Prostate gland (tissue), 2 donors: ENCODE measurements at regions not wholly inside any gene's neighbourhood (a gene's known extent, or its start where the extent isn't known, plus 50 kb on each side); places are given as distances from the start of the nearest gene placed in this dataset.

ENCODE experiments used
- DNase-seq: peaks from one replicate; pipeline ENCODE4 v3.0.0-alpha.2; 2019; ENCODE audit warnings: low spot score
- H3K27ac ChIP-seq, 2 donors: fragments of 200-600 bp; sonication (generic); 2 replicates each; pipeline ENCODE4 v1.5.1; 2017 to 2019
- H3K27me3 ChIP-seq: fragments of 200-600 bp; sonication (generic); replicated peaks from 2 replicates; pipeline ENCODE4 v1.5.1; 2019; ENCODE audit not compliant: insufficient read depth
- H3K36me3 ChIP-seq, 2 donors: fragments of 200-600 bp; sonication (generic); 1 replicate in 1 of 2; 2 replicates in 1 of 2; pipeline versions ENCODE4 v1.5.1 to v1.8.1; 2017 to 2019
- H3K4me1 ChIP-seq: fragments of 200-600 bp; sonication (generic); replicated peaks from 2 replicates; pipeline ENCODE4 v1.5.1; 2019
- H3K4me3 ChIP-seq, 2 donors: fragments of 200-600 bp; sonication (generic); 2 replicates each; pipeline ENCODE4 v1.5.1; 2017 to 2019
- H3K9me3 ChIP-seq: fragments of 200-600 bp; sonication (generic); 2 replicates; pipeline ENCODE4 v1.5.1; 2017
- CTCF ChIP-seq, 4 experiments: fragments of 200-600 bp in 2 of 4; fragments of 450-650 bp in 2 of 4; sonication (generic) in 2 of 4; IDR thresholded peaks; 1 replicate in 3 of 4; 2 replicates in 1 of 4; pipeline ENCODE4 v1.5.1; 2016 to 2019; ENCODE audit warnings: antibody characterized with exemption in 4 of 4, mild to moderate bottlenecking in 2 of 4, moderate library complexity in 2 of 4
- POLR2A ChIP-seq: fragments of 450-650 bp; IDR thresholded peaks from one replicate; pipeline ENCODE4 v1.6.1; 2016; ENCODE audit warnings: antibody characterized with exemption, mild to moderate bottlenecking
- POLR2AphosphoS5 ChIP-seq: sonication (generic); formaldehyde crosslinking; IDR thresholded peaks from one replicate; pipeline ENCODE4 v1.6.1; 2017; ENCODE audit warnings: antibody characterized with exemption
- WGBS: methylation state at CpG from one replicate; pipeline ENCODE4 v1.1.5; 2018; 5-methylcytosine and 5-hydroxymethylcytosine counted together
- intact Hi-C: fragments of 100-400 bp; cut with DNase I; formaldehyde crosslinking; loops from one replicate; pipeline ENCODE4 v1.14.2; 2022

- no peaks in the 10 kb centered on the region for H3K9me3 ChIP-seq
- H3K27ac ChIP-seq = no peak overlapping the region
- intact Hi-C loops = no loop called here
- no peak for TF ChIP-seq CTCF (IDR thresholded peaks at IDR 0.05)
- TF ChIP-seq POLR2AphosphoS5 = no peak
- TF ChIP-seq POLR2A = no peak
- H3K27me3 ChIP-seq = no peaks in the 10 kb centered on the region
- WGBS = 61% methylated on average over 1 of the region's 1 CpG
- no peaks in the 10 kb centered on the region for H3K36me3 ChIP-seq
- DNase-seq = no peak
- no peaks in the 10 kb centered on the region for H3K4me1 ChIP-seq
- no peak overlapping the region for H3K4me3 ChIP-seq
Observed at GRCh38 chr1:83766241-83766691, 232.7 kb downstream of the TTLL7 start.

GRCh38 chr1:83765125-83765524, 233.8 kb downstream of the TTLL7 start:
- intact Hi-C loops = no loop called here
- Histone ChIP-seq H3K9me3 (no peaks in the 10 kb centered on the region), H3K27me3 (no peaks in the 10 kb centered on the region), H3K36me3 (no peaks in the 10 kb centered on the region), H3K4me3 (no peak overlapping the region), H3K27ac (no peak overlapping the region), H3K4me1 (no peaks in the 10 kb centered on the region)
- DNase-seq = no peak
- no peak for TF ChIP-seq POLR2A
- no peak for TF ChIP-seq POLR2AphosphoS5
- TF ChIP-seq CTCF (IDR thresholded peaks at IDR 0.05) = no peak
- 46% methylated on average over 3 of the region's 3 CpGs for WGBS

GRCh38 chr1:83764209-83764608, 234.7 kb downstream of the TTLL7 start:
- Histone ChIP-seq H3K4me1 (no peaks in the 10 kb centered on the region), H3K9me3 (no peaks in the 10 kb centered on the region), H3K4me3 (no peak overlapping the region), H3K36me3 (no peaks in the 10 kb centered on the region), H3K27me3 (no peaks in the 10 kb centered on the region), H3K27ac (no peak overlapping the region)
- TF ChIP-seq POLR2AphosphoS5 (no peak), CTCF (IDR thresholded peaks at IDR 0.05) (no peak), POLR2A (no peak)
- 72% methylated on average over 2 of the region's 2 CpGs for WGBS
- no peak for DNase-seq
- intact Hi-C loops = no loop called here

- Histone ChIP-seq H3K4me3 (no peak overlapping the region), H3K4me1 (no peaks in the 10 kb centered on the region), H3K27ac (no peak overlapping the region), H3K9me3 (no peaks in the 10 kb centered on the region), H3K36me3 (no peaks in the 10 kb centered on the region), H3K27me3 (no peaks in the 10 kb centered on the region)
- intact Hi-C loops = no loop called here
- TF ChIP-seq POLR2A = no peak
- no peak for TF ChIP-seq CTCF (IDR thresholded peaks at IDR 0.05)
- TF ChIP-seq POLR2AphosphoS5 = no peak
- 26% methylated on average over 6 of the region's 6 CpGs for WGBS
- DNase-seq = no peak
Observed at GRCh38 chr1:83763361-83764095, 235.4 kb downstream of the TTLL7 start.

GRCh38 chr1:83762416-83762815, 236.5 kb downstream of the TTLL7 start:
- H3K27ac ChIP-seq = no peak overlapping the region
- DNase-seq = no peak
- H3K27me3 ChIP-seq = no peaks in the 10 kb centered on the region
- intact Hi-C loops = no loop called here
- WGBS = 80% methylated on average over 5 of the region's 5 CpGs
- H3K36me3 ChIP-seq = no peaks in the 10 kb centered on the region
- no peak overlapping the region for H3K4me3 ChIP-seq
- H3K9me3 ChIP-seq = no peaks in the 10 kb centered on the region
- H3K4me1 ChIP-seq = no peaks in the 10 kb centered on the region
- TF ChIP-seq POLR2AphosphoS5 (no peak), CTCF (IDR thresholded peaks at IDR 0.05) (no peak), POLR2A (no peak)
